GM21717 (cell line): ENCODE measurements at regions not wholly inside any gene's neighbourhood (a gene's known extent, or its start where the extent isn't known, plus 50 kb on each side); places are given as distances from the start of the nearest gene placed in this dataset.
"Not testable (repeated sequence)": the region's sequence is repeated elsewhere in the genome, so short reads cannot be mapped to it uniquely, and the experiment has no call there.

ENCODE experiments used
- ATAC-seq: cut with Tn5 transposase; IDR thresholded peaks from one replicate; pipeline ENCODE4 v1.9.1; 2021; ENCODE audit warnings: mild to moderate bottlenecking, moderate library complexity; ENCODE audit not compliant: unreplicated experiment

DNA sequence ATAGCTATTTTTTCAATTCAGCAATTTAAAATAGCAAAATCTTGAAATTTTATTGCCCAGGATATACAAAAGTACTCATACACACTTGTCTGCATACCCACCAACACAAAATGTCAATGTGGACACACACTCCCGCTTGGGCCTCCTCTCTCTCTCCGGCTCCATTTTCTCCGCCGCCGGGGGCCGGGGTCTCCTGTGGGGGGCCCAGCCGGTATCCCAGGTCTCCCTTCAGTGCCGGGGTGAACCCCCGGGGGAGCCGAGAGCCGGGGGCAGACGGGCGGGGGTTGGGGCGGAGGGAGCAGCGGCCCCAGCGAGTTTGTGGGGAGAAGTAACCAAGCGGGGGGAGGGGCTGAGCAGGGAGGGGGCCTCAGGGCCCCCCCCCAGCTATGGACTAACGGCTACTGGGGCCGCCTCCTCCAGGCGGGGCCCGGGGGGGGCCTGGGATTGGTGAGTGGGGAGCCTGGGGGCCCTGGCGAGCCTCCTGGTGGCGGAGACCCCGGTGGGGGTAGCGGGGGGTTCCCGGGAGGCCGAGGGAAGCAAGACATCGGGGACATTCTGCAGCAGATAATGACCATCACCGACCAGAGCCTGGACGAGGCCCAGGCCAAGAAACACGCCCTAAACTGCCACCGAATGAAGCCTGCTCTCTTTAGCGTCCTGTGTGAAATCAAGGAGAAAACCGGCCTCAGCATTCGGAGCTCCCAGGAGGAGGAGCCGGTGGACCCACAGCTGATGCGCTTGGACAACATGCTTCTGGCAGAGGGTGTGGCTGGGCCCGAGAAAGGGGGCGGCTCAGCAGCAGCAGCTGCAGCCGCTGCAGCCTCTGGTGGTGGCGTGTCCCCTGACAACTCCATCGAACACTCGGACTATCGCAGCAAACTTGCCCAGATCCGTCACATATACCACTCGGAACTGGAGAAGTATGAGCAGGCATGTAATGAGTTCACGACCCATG lies 56.6 kb downstream of the CHST2 start:
- ATAC-seq = not testable (repeated sequence)

DNA sequence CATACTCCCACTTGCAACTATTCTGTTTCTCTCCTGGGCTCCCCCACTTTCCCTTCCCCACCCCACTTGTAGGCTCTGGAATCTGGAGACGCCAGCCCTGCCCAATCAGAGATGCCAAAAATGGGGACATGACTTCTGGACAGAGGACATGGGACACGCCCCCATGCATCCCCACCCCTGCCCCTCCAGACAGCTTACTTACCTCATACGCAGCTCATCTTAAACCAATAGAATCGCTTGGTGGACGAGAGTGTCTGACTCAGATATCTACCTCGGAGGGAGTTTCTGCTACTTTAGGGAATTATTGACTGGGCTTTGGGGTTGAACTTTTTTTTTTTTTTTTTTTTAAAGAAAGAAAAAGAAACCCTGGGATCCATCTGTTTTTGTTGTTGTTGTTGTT lies 58.4 kb downstream of the CHST2 start:
- ATAC-seq = not testable (repeated sequence)

DNA sequence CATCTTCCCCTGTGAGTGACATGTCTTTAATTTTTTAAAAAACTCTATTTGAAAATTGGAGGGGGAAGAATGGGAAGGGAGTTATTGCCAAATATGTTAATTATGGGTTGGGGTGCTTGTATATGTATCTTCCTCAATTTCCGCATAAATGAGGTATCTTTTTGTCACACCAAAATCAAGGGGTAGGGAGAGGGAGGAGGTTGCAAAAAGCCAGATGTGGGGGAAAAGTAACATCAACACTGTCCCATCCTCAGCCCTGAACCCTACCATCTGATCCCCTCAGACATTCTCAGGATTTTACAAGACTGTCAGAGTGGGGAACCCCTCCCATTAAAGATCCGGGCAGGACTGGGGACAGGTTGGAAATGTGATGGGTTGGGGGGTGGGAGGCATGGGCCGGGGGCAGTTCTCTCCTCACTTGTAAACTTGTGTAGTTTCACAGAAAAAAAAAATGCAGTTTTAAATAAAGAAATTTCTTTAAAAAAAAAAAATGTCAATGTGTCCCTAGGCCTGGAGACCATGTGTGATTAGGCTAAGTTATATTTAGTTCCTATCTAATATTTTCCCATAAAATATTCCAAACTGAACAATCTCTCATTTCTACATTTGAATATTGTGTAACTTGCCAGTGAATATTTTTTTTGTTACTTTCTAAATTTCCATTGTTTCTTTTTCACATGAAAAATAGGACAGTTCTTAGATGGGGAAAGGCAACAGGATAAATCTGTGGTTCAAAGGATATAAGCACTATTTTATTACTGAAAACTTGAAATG lies 59.4 kb downstream of the CHST2 start:
- ATAC-seq = not testable (repeated sequence)

DNA sequence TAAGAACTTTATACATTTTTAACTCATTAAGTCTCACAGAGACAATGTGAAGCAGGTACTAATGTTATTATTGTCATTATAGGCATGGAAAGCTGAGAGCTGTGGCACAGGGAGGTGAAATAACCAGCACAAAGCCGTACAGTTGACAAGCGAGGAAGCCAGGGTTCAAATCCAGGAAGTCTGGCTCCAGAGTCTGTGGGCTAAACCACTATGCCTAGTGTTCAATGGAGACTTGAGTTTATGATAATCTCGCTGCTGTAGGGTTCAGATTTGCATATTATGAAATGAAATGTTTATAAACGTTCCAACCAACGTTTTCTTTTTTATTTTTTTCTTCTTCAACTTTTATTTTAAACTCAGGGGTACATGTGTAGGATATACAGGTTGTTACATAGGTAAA lies 60.0 kb downstream of the CHST2 start:
- ATAC-seq = no peak

DNA sequence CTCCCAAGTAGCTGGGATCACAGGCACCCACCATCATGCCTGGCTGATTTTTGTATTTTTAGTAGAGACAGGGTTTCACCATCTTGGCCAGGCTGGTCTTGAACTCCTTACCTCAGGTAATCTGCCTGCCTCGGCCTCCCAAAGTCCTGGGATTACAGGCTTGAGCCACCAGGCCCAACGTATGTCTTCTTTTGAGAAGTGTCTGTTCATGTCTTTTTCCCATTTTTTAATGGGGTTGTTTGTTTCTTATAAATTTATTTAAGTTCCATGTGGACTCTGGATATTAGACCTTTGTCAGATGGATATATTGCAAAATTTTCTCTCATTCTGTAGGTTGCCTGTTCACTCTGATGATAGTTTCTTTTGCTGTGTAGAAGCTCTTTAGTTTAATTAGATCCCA lies 61.3 kb downstream of the CHST2 start:
- not testable (repeated sequence) for ATAC-seq

DNA sequence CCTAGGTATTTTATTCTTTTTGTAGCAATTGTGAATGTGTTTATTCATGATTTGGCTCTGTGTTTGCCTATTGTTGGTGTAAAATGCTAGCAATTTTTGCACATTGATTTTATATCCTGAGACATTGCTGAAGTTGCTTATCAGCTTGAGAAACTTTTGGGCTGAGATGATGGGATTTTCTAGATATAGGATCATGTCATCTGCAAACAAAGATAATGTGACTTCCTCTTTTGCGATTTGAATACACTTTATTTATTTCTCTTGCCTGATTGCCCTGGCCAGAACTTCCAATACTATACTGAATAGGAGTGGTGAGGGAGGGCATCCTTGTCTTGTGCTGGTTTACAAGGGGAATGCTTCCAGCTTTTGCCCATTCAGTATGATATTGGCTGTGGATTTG lies 62.4 kb downstream of the CHST2 start:
- not testable (repeated sequence) for ATAC-seq

DNA sequence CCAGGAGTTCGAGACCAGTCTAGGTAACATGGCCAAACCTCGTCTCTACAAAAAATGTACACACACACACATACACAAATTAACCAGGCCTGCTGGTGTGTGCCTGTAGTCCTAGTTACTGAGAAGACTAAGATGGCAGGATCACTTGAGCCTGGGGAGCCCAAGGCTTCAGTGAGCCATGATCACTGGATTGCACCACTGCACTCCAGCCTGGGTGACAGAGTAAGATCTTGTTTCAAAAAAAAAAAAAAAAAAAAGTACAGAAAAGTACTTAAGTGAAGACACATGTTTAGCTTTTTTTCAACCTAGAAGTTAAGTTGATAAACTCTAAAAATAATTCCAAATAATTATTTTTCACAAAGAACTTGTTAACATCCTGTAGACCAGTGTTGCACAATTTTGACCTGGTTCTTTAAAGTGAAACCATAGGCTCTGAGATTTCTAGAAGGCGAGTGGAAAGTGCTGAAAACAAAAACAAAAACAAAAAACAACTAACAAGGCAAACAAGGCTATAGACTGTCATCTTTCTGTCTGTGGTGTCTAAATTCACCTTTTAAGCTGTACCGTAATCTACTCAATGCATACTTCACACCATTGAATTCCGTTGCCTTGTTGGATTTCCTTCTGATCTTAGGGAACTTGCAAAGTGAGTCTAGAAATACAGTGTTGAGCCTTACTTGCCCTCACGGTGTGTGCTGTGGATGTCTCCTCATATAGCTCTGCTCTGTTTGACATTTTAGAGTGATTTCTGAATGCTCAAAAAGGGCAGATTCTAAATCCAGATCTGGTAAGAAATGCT lies 63.5 kb downstream of the CHST2 start:
- ATAC-seq = no peak

DNA sequence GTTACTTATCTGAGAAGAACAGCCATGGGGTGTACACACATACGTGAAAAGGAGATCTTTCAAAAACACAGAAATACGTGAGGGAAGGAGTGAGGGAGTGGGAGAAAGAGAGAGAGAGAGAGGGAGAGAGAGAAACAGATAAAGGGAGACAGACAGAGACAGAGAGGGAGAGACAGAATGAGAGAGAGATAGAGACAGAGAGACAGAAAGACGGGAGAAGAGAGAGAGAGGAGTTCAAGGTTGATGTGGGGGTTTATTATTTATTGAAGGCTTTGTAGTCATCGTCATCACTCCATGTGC lies 64.0 kb downstream of the CHST2 start:
- ATAC-seq = no peak

DNA sequence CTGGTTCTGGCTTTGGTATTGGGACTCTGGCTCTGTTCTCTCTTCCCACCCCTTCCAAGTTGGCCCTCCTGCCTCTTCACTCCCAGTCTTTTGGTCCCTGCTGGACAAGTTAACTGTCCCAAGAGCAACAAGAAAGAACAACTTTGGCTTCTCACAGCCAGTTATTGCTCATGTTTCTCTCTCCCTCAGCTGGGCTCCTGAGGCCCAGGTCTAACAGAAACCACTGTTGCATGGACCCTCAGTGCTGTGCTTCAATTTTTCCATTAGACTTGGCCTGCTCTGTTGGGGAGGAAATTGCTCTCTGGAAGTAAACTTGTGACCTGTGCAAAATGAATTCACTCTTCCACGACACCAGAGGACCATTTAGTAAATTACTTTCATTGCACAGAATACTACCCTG lies 64.5 kb downstream of the CHST2 start:
- ATAC-seq = no peak

DNA sequence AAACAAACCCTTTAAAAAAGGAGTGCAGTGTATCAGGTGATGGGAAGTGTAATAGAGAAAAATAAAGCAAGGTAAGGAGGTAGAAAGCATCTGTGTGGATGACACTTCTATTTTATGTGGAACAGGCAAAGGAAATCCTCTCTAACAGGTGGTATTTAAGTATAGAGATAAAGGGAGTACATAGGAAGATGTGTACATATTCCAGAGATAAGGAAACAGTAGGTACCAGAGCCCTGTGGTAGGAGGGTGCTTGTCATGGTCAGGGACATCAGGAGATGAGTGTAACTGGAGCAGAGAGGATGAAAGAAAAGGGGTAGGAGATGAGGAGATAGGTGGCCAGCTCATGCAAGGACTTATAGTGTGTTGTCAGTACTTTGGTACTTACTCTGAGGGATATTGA lies 65.8 kb downstream of the CHST2 start:
- no peak for ATAC-seq

DNA sequence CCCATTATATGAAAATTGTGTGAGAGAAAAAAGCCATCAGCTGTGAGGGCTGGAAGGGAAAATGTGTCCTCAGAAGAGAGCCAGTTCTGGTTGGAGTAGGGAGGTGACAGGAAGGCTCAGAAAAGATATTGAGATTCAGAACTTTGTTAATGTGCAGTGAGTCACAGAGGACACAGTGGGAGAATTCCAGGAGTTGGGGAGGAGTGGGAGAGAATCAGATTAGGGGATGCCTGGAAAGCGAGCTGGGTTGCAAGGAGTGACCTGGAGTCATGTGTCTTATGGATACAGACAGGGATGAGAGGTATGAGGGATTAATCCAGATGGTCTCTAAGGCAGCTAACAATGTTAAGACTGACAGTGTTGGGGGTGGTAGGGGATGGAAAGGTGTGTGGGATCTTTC lies 67.5 kb downstream of the CHST2 start:
- ATAC-seq = no peak

DNA sequence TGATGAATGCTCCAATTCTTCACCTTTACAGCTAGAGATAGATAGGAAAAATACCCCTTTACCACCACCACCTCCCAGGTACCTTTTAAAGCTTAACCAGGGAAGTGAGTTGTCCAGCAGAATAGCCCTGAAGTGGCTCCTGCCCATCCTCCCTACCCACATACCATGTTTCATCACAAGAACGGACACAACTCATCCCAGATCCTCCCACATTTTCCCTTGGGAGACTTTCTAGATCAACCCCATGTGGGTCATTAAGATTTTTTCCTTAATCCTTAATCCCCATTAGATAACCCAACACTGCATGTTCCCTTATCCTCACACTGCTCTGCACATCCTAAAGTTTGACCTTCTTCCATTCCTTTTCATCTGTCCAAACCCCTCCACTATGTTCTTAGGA lies 69.3 kb downstream of the CHST2 start:
- no peak for ATAC-seq

DNA sequence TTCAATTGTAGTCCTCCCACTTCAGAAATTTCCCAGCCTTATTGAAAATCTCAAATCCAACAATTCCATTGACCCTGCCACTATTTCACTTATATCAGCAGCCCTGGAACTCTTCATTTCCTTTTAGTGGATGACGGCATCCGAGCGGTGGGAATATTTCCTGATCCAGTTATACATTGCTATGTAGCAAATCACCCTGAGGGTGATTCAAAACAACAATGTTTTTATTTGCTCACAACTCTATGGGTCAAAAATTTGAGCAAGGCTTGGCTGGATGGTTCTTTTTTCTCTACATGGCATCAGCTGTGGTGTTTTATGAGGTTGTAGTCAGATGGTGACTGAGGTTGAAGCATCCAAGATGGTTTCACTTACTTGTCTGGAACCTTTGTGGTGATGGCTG lies 70.5 kb downstream of the CHST2 start:
- ATAC-seq = no peak

DNA sequence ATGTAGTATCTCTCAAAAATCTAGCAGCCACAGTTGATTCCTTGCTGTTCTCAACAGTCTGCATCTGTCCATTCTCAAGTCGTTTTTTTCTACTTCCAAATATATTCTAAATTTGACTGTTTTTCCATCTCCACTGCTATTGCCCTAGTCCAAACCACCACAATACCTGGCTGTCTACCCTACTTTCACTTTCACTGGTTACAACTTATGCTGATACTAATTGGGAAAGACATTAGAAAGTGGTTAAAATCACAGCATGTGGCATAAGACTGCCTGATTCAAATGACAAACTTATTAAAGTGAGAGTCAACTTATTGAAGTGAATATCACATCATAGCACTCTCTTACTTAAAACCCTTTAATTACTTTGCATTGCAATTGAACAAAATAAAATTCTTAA lies 72.6 kb downstream of the CHST2 start:
- ATAC-seq = no peak

DNA sequence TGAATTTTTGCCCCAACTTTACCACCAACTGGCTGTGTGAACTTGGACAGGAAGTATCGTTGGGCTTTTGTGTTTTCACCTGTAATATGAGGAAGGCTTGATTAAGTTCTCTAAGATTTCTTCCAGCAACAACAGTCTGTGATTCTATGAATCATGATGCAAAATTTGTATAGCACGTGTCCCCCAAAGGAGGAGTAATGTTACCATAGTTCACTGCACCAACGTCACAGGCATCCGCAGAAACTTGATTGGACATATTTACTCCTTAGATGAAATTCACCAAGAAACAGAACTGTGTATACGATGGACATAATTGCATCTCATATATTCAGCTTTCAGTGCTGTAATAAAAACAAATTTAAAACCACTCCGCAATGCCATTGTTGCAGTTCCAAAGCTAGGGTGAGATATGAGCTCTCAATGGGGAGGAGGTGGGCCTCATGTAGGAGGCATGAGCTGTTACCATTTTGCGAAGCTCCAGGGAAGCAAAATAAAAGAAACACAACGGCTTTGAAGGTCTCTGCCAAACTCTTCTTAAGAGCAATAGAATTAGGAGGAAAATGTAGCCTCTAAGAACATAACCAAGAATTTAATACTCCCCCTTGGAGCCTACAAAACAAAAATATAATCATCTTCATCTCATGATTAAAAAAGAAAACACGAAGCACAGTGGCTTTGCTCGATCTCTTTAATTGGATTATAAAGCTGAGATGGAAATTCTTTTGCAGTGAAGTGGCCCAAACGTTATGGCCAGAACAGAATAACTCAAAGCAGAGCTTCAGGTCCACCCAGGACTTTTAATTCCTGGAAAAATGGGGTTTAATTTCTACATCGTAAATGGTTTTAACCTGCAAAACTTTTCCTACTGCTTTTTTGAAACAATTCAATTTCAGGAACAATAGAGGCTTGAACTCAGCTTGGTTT lies 80.7 kb downstream of the CHST2 start:
- ATAC-seq = no peak

DNA sequence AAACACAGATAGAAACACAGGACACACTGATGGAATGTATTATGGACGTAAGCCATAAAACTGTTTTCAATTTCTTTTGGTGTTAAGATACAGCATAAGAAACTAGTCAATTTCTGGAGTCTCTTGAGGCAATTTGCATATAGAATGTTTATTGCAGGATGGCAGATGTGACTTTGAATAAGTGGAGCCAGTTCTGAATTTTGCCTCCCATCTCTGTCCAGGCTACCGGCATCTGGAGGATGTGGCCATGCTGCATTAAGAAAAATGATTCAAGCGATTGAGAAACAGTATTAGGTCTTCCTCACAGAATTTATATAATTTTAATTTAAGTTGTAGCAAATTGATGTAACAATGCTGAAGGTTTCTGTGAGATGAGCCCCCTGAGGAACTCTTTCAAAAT lies 81.5 kb downstream of the CHST2 start:
- ATAC-seq = no peak

DNA sequence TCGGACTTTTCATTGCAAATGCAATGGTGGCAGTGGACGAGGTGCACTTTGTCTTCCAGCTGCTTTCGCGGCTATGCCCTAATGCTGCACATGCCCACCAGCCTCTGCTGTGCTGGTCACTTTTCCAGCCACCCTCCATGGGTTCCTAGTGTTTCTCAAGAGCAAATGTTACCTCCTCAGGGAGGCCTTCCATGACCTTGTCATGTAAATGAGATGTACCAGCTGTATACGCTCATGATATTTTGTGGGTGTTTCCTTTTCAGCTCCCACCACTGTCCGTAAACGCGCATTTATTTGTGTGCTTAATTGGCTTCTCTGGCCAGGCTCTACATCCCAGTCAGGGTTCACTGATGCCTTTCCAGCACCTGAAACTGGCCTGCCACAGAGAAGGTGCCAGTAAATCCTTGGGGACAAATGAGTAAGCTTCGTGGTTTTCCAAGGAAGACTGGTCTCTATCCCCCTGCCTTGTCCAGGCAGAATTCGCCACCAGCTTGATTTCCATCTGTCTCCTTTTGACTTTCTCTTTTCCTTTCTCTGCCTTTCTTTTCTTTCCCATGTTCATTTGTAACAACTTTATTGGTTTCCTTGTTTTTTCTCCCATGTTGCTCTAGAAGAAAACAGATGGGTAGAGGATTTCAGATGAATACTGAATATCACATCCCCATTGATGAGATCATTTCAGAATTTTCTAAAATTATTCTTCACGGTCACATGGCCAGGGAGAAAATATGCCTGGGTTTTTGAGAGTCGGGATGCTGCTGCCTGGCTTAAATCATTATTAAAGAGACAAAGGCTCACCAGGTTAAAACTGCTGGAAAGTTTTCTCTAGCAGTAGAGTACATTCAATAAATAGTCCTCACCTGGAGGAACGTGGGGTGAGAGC lies 82.5 kb downstream of the CHST2 start:
- ATAC-seq = no peak

DNA sequence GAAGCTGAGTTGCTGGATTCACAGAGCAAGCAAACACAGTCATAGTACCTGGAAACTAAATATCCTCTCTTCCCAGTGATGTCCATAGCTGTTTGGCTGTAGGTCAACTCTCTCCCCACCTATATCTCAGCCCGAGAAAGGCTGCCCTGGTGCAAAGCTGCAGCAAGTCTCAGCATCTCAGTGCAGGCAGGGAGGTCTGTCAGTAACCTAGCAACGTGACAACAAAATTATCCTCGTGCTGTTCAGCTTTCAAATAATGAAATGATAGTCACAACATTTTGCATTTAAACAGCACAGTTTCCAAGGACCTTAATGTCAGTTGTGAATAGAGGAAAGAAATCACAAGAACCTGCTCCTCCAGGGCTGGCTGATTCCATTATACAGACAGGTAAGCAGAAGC lies 83.6 kb downstream of the CHST2 start:
- ATAC-seq = no peak

DNA sequence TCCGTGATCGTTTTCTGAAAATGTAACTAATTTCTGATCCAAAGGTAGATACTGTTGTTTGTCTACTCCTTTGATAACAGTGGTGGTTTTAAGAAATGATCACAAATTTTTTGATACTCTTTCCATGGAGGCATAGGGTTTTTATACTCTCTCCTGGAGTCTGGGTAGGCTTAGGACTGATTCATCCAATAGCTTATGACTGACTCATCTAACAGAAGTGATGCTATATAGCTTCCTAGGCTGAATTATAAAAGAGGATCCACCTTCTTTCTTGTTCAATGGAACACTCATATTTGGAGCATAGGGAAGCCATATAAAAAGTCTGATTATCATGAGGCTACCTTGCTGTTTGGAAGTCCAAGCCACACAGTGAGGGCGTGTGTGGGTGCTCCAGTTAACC lies 84.3 kb downstream of the CHST2 start:
- ATAC-seq = no peak
